ENCODE measurements at regions not wholly inside any gene's neighbourhood (a gene's known extent, or its start where the extent isn't known, plus 50 kb on each side); places are given as distances from the start of the nearest gene placed in this dataset.

DNA sequence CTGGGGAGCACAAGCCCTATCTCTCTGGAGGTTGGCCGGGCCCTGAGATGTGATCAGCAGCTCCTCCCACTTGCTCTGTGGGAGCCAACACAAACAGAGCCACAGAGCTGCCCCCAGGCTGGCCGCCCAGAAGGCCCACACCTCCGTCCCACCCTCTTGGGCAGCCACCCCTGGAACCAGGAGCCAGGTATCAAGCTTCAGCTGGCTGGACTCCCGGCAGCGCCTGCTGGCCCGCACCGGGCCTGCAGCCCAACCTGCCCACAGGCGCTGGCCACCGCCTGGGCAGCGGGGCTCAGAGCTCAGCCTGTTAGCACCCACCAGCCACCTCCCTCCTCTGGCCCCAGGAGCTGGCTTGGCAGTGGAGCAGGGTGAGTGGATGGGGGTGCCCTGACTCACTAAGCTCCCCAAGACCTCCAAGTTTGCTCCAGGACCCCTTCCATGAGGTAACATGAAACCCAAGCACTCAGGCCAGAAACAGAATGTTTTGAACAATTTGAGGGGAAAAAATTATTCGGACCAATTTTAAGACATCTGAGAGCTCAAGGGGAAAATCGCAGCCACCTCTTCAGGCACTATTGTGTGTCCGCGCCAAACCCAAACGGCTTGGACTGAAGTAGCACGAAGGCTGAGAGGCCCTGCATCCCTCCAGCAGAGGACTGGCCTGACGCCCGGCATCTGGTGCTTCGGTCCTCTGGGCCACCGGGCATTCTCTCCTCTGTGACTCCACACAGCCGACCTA lies 450.8 kb downstream of the SOX6 start:
- TF ChIP-seq, protein P1, sequence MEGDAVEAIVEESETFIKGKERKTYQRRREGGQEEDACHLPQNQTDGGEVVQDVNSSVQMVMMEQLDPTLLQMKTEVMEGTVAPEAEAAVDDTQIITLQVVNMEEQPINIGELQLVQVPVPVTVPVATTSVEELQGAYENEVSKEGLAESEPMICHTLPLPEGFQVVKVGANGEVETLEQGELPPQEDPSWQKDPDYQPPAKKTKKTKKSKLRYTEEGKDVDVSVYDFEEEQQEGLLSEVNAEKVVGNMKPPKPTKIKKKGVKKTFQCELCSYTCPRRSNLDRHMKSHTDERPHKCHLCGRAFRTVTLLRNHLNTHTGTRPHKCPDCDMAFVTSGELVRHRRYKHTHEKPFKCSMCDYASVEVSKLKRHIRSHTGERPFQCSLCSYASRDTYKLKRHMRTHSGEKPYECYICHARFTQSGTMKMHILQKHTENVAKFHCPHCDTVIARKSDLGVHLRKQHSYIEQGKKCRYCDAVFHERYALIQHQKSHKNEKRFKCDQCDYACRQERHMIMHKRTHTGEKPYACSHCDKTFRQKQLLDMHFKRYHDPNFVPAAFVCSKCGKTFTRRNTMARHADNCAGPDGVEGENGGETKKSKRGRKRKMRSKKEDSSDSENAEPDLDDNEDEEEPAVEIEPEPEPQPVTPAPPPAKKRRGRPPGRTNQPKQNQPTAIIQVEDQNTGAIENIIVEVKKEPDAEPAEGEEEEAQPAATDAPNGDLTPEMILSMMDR (IDR thresholded peaks at IDR 0.05 in 8 of 11, conservative IDR thresholded peaks at IDR 0.05 in 3 of 11), result no peak
- TF ChIP-seq POLR2AphosphoS5 (IDR thresholded peaks at IDR 0.05) (no peak), POLR2A (IDR thresholded peaks at IDR 0.05) (no peak)
